ENCODE measurements at regions not wholly inside any gene's neighbourhood (a gene's known extent, or its start where the extent isn't known, plus 50 kb on each side); places are given as distances from the start of the nearest gene placed in this dataset.

GRCh38 chr1:8165595-8166360 lies 139.7 kb upstream of the ERRFI1 start (continued):
- TF ChIP-seq SRF (IDR thresholded peaks at IDR 0.05; ENCODE audit: low read depth, low read length) (no peak), HDAC2 (IDR thresholded peaks at IDR 0.05; ENCODE audit: borderline replicate concordance in 1 of 2, low read depth in 2 of 2, low read length in 2 of 2) (no peak), PHF8 (conservative IDR thresholded peaks at IDR 0.05; ENCODE audit: low read depth, low read length) (no peak), GTF2F1 (IDR thresholded peaks at IDR 0.05; ENCODE audit: borderline replicate concordance, low read depth, low read length) (no peak), USF2 (IDR thresholded peaks at IDR 0.05; ENCODE audit: low read length) (no peak), SP2 (IDR thresholded peaks at IDR 0.05; ENCODE audit: low read length) (no peak), ATF2 (IDR thresholded peaks at IDR 0.05; ENCODE audit: low read length) (no peak), POLR2A (IDR thresholded peaks at IDR 0.05; ENCODE audit: control extremely low read depth in 1 of 2, low read depth in 2 of 2, low read length in 2 of 2) (no peak), CREB1 (IDR thresholded peaks at IDR 0.05) (no peak), MAFK (IDR thresholded peaks at IDR 0.05; ENCODE audit: low read depth, low read length) (no peak), NRF1 (IDR thresholded peaks at IDR 0.05; ENCODE audit: low read depth, low read length) (no peak), TBP (IDR thresholded peaks at IDR 0.05; ENCODE audit: low read depth, low read length) (no peak), SIRT6 (IDR thresholded peaks at IDR 0.05; ENCODE audit: low read length) (no peak)

Data from H1 (cell line).